ENCODE measurements at regions not wholly inside any gene's neighbourhood (a gene's known extent, or its start where the extent isn't known, plus 50 kb on each side); places are given as distances from the start of the nearest gene placed in this dataset.

DNA sequence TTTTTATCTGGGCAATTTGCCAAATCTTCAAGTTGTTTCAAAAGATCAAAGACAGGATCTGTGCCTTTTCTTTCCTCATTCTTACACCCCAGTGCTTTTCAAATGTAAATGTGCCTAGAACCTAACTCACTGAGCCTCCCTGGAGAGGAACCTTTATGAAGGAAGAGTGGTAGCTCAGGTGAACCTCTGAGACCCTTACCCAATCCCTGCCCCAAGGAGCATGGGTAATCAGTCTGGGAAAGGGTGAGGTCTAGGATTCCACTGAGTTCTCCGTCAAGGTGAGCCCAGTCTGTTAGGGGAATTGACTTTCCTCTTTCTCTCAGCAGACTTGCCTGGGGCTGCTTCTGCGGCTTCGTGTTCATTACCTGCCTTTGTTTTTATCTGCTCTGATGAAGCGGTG, 88.1 kb upstream of the MAP4K4 start:
- no peak for DNase-seq (ENCODE audit: low read depth)
- TF ChIP-seq, protein P1, sequence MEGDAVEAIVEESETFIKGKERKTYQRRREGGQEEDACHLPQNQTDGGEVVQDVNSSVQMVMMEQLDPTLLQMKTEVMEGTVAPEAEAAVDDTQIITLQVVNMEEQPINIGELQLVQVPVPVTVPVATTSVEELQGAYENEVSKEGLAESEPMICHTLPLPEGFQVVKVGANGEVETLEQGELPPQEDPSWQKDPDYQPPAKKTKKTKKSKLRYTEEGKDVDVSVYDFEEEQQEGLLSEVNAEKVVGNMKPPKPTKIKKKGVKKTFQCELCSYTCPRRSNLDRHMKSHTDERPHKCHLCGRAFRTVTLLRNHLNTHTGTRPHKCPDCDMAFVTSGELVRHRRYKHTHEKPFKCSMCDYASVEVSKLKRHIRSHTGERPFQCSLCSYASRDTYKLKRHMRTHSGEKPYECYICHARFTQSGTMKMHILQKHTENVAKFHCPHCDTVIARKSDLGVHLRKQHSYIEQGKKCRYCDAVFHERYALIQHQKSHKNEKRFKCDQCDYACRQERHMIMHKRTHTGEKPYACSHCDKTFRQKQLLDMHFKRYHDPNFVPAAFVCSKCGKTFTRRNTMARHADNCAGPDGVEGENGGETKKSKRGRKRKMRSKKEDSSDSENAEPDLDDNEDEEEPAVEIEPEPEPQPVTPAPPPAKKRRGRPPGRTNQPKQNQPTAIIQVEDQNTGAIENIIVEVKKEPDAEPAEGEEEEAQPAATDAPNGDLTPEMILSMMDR (IDR thresholded peaks at IDR 0.05; ENCODE audit: control insufficient read depth, extremely low read depth, insufficient read depth) = no peak

GRCh38 chr2:101608408-101609310, 88.8 kb upstream of the MAP4K4 start:
- TF ChIP-seq, protein P1 (IDR thresholded peaks at IDR 0.05; ENCODE audit: control insufficient read depth, extremely low read depth, insufficient read depth) = no peak
- no peak for DNase-seq (ENCODE audit: low read depth)
- H3K4me3 ChIP-seq (ENCODE audit: low read depth, low read length) = no peak overlapping the region

More for the DNA sequence above, 88.1 kb upstream of the MAP4K4 start:
- no peak overlapping the region for H3K4me3 ChIP-seq (ENCODE audit: low read depth, low read length)

DNA sequence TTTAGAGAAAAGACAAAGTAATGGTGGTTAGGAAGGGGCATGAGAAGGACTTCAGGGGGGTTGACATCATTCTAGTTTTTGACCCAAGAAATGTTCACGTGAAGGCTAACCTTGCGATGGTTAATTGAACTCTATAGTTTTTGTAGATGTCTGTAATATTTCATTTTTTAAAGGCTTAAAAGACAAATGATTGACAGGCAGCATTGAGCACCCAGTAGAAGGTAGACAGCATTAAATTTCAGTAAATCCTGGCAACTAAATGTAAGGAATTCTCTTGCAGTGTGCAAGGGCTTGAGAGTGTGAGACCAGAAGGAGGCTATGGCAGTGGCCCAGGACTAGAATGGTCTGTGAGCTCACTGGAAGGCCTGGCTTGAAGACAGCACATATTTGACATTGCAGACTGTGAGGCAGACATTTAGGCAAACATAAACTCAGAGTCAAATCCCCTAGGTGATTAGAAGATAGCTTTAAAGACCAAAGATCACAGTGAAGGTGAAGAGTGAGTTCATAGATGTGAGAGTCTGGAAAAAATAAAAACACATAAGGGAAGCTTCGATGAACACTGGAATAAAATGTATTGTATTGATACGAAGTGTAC, 100.1 kb upstream of the MAP4K4 start:
- H3K4me3 ChIP-seq (ENCODE audit: low read depth, low read length) = no peak overlapping the region
- no peak for DNase-seq (ENCODE audit: low read depth)

GRCh38 chr2:101596333-101596732, 101.2 kb upstream of the MAP4K4 start:
- no peak overlapping the region for H3K4me3 ChIP-seq (ENCODE audit: low read depth, low read length)
- DNase-seq (ENCODE audit: low read depth) = no peak
- TF ChIP-seq, protein P1 (IDR thresholded peaks at IDR 0.05; ENCODE audit: control insufficient read depth, extremely low read depth, insufficient read depth) = no peak

More for the DNA sequence above, 100.1 kb upstream of the MAP4K4 start:
- TF ChIP-seq, protein P1 (IDR thresholded peaks at IDR 0.05; ENCODE audit: control insufficient read depth, extremely low read depth, insufficient read depth) = no peak

GRCh38 chr2:101587251-101587650, 110.3 kb upstream of the MAP4K4 start:
- H3K4me3 ChIP-seq (ENCODE audit: low read depth, low read length) = no peak overlapping the region
- no peak for DNase-seq (ENCODE audit: low read depth)
- TF ChIP-seq, protein P1 (IDR thresholded peaks at IDR 0.05; ENCODE audit: control insufficient read depth, extremely low read depth, insufficient read depth) = no peak

GRCh38 chr2:101583861-101584260, 108.9 kb upstream of the RFX8 start:
- no peak for DNase-seq (ENCODE audit: low read depth)
- no peak overlapping the region for H3K4me3 ChIP-seq (ENCODE audit: low read depth, low read length)
- TF ChIP-seq, protein P1 (IDR thresholded peaks at IDR 0.05; ENCODE audit: control insufficient read depth, extremely low read depth, insufficient read depth) = no peak
